ENCODE measurements at regions not wholly inside any gene's neighbourhood (a gene's known extent, or its start where the extent isn't known, plus 50 kb on each side); places are given as distances from the start of the nearest gene placed in this dataset.
A peak's percentile ranks its signal among the peaks of the same experiment; 100 is the strongest.

DNA sequence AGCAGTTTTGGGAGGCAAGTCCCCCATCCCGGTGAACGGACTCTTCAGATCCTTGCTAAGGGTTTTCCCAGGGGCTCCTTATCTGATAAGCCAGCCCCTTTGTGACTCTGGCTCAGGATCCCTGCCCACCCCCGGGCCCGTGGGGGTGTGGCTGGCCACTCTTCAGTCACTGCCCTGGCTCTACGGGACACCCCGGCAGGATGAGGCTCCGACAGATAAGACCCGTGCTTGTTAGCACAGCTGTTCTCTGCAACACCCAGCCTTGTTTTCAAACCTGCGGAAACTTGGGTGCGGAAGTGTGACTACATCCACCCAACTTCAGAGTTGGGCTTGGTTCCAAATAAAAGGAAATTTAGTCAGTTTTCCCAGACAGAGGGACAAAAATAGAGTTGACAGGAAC is 66.7 kb upstream of the PODXL start:
- intact Hi-C loops (cut with DNase I): no loop called here

DNA sequence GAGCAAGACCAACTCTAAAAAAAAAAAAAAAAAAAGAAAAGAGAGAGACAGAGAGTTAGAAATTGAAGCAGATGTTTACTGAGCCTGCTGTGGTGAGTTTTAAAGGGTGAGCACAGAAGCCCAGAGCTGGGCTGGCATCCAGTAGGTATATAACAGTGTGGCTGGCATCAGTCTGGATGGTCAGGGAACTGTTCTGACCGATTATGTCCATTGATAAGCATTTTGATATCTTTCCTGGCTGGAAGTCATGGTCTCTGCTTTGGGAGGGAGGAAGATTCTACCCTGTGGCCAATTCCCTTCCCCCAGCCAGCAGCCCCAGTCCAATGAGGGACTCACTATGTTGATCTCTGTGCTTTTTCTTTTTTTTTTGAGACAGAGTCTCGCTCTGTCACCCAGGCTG is 65.2 kb upstream of the PODXL start:
- intact Hi-C loops (cut with DNase I): no loop called here
- DNase-seq (no peak), ATAC-seq (ENCODE audit: poor library complexity) (peak; percentile 22)

More for the DNA sequence above, 66.7 kb upstream of the PODXL start:
- DNase-seq (peak; percentile 69), ATAC-seq (ENCODE audit: poor library complexity) (peak; percentile 49)

DNA sequence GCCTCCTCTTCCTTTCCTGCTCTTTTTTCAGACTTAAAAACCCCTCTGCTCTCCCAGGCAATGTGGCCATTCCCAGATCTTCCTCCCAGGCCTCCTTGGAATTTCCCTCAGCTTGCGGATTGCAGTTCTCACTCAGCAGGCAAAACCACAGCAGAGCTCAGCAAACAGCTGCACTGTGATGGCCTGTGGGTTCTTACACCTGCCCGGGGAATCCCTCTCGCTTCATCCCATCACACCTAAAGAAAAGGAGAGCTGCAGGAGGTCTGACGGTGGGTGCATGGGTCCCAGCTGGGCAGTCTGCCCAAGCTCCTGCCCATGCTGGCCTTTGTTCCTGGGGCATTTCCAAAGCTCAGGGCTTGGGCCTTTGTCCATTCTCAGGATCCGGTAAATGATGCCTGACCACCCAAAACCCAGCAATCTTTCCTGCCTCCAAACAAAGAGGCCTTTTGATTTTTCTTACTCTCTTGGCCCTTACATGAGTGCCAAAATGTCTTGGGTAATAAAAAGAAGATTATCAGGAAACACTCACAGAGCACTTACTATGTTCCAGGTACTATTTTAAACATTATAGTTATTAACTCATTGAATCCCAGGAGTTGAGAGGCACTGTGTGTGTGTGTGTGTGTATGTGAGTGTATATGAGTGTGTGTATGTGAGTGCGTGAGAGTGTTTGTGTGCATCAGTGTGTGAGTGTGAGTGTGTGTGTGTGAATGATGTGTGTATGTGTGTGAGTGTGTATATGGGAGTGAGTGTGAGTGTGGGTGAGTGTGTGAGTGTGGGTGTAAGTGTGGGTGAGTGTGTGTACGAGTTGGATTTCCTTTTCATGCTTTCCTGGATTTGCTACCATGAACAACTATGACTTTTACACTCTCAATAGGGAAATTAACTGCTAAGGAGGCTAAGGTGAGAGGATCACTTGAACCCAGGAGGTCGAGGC is 64.5 kb upstream of the PODXL start:
- ATAC-seq (ENCODE audit: poor library complexity): peak; percentile 16

DNA sequence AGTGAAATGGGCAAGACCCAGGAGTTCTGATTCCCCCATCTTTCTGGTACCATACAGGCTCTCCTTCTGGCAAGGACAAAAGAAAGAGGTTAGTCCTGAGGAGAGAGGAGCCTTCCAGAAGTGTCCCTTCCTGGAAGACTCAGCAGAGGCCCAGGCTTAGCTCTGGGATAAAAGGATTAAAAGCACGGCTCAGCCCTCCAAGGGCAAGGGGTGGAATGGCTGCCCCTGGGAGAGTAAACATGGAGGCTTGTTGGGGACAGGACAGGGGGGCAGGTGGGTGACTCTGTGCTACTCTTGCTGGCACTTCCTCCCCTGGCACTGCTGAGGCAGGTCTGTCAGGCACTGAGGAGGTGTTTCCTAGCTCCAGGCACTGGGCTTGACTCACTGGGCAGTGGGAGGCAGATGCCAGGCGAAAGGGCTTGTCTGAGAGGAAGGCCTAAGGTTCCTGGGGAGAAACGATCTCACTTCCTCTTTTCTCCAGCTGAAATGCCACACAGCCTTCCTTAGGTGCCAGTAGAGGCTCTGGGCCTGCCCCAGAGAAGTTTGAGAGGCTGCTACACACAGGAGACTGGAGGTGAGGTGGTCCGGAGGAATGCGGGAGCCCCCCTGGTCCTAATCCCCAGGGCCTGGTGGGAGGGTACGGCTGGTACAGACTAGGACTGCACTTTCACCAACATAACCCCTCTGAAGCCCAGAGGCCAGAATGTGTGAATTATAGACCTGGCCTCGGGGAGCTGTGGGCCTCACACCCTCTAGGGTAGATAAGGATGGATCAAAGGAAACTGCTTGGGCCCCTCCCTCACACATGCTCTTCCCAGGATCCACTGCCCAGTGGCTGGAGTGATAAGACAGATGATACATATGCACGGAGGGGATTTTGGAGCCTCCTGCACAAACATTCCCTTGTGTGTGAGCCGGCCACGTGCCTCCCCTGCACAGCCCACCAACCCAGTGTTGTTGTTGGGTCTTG is 63.2 kb upstream of the PODXL start:
- ATAC-seq (ENCODE audit: poor library complexity) (no peak), DNase-seq (no peak)
- intact Hi-C loops (cut with DNase I): no loop called here

More for the DNA sequence above, 64.5 kb upstream of the PODXL start:
- DNase-seq: no peak
- intact Hi-C loops (cut with DNase I): no loop called here

DNA sequence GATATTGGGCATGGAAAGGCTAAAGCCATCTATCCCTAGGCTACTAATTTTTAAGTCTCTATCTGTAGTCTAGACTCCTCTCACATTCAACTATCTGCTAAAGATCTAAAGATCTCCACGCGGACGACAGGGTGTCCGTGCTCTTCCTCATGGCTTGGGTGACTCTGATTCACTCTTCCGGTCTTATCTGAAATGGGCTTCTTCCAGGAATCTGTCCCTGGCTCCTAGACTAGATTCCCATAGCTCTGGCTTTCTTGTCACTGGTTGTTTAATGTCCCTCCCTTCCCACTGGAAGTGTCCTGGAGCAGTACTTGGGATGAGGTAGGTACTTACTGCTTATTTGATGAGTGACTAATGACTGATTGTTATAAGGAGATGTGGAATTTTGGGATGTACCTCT is 62.0 kb upstream of the PODXL start:
- intact Hi-C loops (cut with DNase I): no loop called here
- DNase-seq: no peak
- ATAC-seq (ENCODE audit: poor library complexity): no peak

DNA sequence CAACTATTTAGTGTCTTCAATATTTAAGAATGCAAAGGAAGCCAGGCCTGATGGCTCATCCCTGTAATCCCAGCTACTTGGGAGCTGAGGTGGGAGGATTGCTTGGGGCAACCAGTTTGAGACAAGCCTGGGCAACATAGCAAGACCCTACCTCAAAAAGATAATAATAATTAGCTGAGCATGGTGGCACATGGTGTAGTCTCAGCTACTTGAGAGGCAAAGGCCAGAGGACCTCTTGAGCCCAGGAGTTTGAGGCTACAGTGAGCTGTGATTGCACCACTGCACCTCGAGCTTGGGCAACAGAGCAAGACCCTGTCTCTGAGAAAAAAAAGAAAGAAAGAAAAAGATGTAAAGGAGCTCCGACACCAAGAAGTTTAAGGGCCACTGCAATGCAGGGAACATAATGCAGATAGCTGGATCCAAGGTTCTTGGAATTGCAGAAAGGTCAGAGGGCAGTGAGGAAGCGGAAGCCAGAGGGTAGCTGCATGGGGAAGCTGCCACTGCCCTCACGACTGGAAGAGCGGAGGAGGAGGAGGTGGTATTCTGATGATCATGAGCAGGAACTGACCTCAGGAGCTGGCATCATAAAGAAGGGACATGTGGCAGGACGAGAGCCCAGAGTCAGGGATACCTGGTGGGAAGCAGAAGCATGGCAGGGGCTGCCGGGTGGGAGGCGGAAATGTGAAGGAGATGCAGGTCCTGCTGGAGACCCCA is 60.2 kb upstream of the PODXL start:
- DNase-seq (no peak), ATAC-seq (ENCODE audit: poor library complexity) (no peak)
- intact Hi-C loops (cut with DNase I): no loop called here

DNA sequence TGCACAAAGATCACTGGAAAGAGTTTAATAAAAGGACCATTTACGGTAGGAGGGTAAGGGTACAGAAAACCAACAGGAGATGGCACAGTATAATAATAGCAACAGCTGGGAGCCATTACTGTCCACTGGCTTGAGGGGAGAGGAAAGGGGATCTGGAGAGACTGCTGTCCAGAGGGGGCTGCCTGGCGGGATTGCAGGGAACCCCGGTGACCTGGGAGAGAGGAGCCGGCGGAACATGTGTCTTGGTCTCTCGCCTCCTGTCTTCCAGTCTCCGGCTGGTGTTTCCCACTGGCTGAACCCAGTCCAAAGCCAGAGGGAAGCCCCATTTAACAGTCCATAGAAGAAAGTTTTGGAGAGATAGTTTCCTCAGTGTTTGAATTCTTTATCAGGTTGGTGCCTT is 57.5 kb upstream of the PODXL start:
- ATAC-seq (ENCODE audit: poor library complexity): no peak
- intact Hi-C loops (cut with DNase I): no loop called here
- DNase-seq: no peak

DNA sequence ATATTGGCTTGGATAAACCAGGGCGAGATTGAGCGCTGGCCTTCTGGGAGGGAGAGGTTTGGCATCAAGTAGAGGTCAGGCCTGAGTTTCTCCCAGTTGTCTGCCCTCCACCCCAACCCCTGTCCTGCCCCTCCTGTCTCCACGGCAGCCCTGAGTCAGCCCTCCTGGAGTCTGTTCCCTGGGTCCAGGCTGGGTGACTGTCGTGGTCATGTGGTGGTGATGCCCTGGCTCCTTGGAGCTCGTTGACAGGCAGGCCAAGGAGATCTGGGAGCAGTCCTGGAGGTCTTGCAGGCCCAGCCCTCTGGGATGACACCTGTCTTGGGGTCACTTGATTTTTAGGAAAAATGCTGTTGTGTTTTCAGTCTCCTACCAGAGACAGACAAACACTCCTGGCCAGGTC is 53.6 kb upstream of the PODXL start:
- no peak for ATAC-seq (ENCODE audit: poor library complexity)
- intact Hi-C loops (cut with DNase I): no loop called here
- DNase-seq: no peak

DNA sequence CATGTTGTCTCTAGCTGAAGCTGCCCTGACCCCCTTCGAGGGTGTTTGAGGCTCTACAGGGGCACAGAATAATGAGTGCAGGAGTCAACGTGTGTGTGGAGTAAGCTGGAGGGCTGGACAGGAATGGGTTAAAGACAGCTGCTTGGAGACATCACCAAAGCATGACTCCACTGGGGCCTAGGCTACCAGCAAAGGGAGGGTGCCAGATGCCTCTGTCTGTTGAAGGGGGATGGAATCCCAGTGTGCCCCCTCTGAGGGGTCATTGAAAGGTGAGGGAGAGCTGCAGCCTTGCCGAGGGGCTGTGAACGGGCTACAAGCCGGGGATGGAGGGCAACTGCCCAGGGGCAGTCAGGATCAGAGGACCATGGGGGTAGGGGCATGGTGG is 51.7 kb upstream of the PODXL start:
- intact Hi-C loops (cut with DNase I): no loop called here
- ATAC-seq (ENCODE audit: poor library complexity) (no peak), DNase-seq (no peak)

DNA sequence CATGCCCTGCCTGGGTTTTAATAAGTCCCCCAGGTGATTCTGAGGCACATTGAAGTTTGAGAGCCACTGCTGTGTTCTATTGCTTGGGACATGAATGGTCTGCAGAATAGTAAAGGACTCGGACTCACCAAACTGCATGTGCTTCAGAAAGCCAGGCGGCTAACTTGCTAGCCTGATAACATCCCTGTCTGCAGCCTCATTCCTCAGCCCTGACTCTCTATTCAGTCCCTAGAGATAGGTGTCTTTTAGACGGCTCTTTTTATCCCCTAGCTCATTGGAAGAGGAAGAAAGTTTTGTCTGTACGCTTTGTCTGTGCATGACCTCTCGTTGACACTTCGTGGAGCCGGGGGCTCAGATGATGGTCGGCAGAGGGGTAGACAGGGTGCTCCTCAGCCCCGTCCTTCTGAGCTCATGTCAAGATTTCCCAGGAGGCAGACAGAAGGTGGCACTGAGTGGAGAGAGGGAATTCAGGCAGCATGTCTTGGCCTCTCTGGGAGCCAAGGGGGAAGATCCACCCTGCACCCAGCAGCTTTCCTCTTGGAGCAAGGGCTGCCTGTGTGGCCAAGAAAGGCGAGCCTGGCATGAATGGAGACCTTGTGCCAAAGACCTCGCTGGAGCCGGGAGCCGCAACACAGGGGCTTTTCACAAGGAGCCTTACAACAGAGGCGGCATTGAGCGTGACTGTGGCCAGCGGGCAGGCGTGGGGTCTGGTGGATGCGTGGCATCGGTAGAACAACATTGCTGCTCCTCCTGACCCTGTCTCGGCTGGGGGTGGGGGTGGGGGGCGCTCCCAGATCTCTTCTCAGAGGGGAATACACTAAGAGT is 51.1 kb upstream of the PODXL start:
- ATAC-seq (ENCODE audit: poor library complexity) (no peak), DNase-seq (no peak)
- intact Hi-C loops (cut with DNase I): no loop called here

DNA sequence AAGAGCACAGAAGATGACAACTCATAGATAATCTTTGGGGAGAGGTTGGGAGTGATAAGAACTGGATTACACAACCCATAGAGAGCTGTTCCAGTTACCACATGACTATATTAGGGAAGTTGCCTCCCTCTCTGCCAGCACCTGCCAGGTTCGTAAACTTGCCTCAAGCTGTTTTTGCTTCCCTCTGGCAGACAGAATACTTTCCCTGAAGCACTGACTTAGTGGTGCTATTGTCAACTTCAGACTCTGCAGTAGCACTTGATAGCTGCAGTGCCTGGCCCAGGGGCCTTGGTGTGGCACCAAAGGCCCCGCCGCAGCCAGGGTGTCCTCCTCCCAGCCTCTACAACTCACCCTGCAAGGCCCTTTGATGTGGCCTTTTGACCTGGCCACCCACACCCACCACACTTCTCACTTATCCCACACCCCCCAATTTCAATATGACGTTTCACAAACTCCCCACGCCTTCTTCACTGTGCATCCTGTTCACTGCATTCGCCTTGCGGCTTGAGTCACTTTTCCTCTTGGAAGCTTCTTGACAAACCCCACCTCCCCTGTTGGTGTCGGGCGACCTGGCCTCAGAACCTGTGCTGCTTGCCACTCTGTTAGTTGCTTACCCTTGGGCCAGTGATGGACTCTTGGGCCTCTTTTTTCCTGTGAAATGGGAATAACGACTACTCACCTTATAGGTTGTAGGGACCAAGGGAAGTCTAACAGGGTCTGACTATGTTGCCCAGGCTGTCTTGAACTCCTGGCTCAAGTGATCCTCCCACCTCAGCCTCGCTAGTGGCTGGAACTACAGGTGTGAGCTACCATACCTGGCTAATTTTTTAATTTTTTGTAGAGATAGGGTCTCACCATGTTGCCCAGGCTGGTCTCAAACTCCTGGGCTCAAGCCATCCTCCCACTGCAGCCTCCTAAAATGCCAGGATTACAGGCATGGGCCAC is 50.2 kb upstream of the PODXL start:
- intact Hi-C loops (cut with DNase I): no loop called here

More for the DNA sequence above, 50.2 kb upstream of the PODXL start:
- ATAC-seq (ENCODE audit: poor library complexity): peak; percentile 51
- DNase-seq: no peak

Measured in Right ventricle myocardium superior (tissue), 1 donor.